ENCODE measurements at regions not wholly inside any gene's neighbourhood (a gene's known extent, or its start where the extent isn't known, plus 50 kb on each side); places are given as distances from the start of the nearest gene placed in this dataset.

DNA sequence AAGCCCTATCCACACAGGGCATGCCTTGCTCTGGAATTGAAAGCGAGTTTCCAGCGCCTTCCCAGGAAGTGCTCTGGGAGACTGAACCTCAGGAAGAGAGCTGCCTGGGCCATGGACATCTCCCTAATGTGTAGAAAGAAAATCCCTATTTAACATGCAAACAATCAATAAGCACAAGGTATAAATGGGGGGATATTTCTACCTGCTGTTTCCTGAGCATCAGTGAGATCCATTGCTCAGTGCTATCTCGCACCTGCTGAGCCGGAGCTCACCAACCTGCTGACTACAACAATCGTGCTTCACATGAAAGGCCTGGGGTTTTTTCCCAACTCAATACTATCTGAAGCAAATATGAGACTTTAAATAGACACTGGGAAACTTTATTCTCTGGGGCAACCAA, 584.0 kb downstream of the GLRX3 start:
- ChIA-PET CTCF (no interaction called here), POLR2A (no interaction called here)

DNA sequence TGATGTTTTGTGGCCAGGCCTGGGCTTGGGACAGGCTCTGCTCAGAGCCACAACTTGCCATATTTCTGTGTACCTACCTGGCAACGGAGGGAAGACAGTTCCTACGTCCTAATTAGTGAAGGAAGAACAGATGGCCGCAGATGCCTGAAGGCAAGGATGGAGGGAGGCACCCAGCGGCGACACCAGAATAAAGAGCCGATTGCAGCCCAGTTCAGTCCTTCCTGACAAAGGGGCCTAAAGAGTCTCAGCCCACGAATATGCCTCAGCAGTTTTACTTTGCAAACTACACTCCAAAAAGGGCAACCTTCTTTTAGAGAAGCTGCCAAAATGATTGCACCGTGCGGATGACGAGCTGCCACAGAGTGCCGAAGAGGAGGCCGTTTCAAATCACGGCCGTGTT, 585.8 kb downstream of the GLRX3 start:
- CTCF ChIA-PET, result no interaction called here
- POLR2A ChIA-PET, result no interaction called here

DNA sequence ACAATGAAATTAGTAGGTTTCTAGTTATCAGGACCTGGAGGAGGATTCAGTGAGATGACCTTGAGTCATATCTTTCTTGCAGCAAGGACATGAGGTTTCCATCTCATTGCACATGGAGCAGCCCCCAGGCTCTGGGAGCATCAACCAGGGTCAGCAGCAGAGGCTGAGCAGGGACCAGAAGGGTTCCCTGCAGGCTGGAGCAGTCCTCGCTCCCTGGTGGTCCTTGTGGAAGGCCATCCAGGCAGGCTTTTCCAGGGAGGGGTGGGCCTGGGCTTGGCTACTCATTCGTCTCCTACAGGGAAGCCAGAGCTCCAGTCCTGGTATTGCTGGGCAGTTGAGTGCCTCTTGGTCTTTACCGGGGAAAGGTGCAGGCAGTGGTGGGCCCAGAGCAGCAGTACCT, 587.5 kb downstream of the GLRX3 start:
- POLR2A ChIA-PET, result no interaction called here

DNA sequence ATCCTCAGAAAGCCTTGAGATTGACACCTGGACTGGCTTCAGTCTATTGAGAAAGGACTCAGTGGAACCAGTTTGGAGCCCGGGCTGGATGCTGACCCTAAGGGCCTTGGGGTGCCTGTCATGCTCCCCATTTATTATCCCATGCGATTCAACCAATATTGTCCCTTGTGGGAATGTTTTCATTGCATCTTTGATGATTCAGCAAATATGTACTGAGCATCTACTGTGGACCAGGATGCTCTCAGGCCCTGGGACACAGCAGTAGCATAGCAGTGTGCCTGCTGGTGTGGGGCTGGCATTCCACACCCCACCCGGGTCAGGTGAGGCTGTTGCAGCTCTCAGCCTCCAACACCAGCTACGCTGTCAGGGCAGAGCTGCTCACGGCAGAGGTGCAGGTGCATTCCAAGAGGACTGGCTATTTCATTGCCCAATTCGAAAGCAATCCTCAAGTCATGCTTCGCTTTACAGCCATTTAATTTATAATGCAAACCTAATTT, 586.0 kb downstream of the TCERG1L start:
- ChIA-PET CTCF (no interaction called here), POLR2A (no interaction called here)

More for the DNA sequence above, 587.5 kb downstream of the GLRX3 start:
- CTCF ChIA-PET, result no interaction called here

- CTCF ChIA-PET, result no interaction called here
- POLR2A ChIA-PET, result no interaction called here
These were observed 584.4 kb downstream of the TCERG1L start for GRCh38 chr10:130726996-130727725.

DNA sequence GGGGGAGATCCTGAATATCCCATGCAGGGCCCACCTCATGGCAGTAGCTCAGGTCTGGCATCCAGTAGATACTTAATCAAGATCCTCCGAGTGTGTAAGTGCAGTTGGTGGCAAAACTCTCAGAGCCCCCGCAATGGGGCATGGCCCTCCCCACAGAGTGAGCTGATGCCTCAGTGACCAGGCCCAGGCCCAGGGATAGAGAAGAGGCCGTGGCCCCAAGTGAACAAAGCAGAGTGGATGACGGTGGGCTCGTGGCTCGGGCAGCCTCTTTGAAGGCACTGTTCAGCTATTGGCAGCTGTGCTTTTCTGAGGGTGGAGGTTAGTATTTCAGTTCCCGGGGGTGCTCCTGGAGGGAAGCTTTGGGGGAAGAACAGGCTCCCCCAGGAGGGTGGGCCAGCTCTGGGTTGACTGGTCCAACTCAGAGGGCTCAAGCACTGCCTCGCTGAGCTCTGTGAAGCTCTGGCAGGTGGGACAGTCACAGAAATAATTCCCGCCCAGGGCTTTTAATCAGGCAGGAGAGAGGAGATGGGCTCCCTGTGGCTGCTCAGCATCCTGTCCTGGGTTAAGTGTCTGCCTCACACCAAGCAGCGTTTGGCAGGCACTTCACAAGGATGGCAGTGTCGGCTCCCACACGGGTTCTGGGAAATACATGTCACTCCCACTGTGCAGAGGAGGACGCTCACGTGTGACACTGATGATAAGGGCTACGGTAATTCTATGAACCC, 583.6 kb downstream of the TCERG1L start:
- POLR2A ChIA-PET, result no interaction called here
- CTCF ChIA-PET, result no interaction called here

DNA sequence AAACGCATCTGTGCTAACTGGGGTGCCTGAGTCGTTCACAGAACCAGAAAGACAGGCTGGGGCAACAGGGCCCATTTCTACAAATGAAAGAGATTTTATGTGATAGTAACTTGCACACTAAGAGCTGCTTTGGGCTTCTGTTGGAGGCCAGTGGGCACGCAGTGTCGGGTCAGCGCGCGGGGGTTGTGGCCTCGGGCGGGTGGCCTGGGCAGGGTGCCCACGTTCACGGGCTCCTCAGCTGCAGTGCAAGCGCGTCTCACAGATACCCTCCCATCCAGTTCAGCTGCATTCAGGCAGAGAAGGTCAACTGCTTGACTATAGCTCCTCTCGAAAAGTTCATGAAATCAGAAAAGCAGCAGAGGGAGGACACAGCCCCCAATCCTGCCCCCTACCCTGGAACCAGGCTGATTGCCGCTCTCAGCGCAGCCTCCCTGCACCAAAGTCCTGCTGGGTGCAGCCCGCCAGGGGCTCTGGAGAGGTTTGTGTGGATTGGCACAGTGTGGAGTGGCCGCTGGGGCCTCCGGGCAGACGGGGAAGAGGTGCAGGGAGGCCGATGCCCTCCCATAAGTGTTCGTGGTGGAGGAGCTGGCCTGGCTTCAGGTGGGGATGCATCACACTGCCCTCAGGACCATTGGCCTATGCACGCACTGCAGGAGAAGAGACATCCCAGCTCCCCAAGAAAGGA, 582.8 kb downstream of the TCERG1L start:
- CTCF ChIA-PET, result no interaction called here

DNA sequence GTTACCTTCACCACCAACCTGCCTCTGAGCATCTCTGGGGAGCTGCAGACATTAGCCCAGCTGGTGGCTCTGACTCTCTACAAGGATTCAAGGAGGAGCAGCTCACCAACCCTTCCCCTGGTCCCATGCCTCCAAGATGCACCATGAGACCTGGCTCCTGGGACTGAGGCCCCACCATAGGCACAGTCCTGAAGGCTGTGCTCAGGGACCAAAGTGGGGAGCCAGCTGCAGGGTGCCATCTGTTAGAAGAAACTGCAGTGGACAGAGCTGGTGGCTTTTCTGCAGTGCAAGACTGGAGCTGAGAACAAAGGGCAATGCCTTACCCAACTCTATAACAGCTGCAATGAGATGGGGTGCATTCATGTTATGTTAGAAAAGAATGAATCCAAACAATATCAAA, 581.6 kb downstream of the TCERG1L start:
- POLR2A ChIA-PET, result no interaction called here
- CTCF ChIA-PET, result no interaction called here

More for the DNA sequence above, 582.8 kb downstream of the TCERG1L start:
- POLR2A ChIA-PET, result no interaction called here

GRCh38 chr10:130737186-130737585, 574.3 kb downstream of the TCERG1L start:
- CTCF ChIA-PET, result no interaction called here

GRCh38 chr10:130737621-130738020, 573.9 kb downstream of the TCERG1L start:
- ChIA-PET POLR2A (no interaction called here), CTCF (no interaction called here)

More at GRCh38 chr10:130737186-130737585, 574.3 kb downstream of the TCERG1L start:
- POLR2A ChIA-PET, result no interaction called here

DNA sequence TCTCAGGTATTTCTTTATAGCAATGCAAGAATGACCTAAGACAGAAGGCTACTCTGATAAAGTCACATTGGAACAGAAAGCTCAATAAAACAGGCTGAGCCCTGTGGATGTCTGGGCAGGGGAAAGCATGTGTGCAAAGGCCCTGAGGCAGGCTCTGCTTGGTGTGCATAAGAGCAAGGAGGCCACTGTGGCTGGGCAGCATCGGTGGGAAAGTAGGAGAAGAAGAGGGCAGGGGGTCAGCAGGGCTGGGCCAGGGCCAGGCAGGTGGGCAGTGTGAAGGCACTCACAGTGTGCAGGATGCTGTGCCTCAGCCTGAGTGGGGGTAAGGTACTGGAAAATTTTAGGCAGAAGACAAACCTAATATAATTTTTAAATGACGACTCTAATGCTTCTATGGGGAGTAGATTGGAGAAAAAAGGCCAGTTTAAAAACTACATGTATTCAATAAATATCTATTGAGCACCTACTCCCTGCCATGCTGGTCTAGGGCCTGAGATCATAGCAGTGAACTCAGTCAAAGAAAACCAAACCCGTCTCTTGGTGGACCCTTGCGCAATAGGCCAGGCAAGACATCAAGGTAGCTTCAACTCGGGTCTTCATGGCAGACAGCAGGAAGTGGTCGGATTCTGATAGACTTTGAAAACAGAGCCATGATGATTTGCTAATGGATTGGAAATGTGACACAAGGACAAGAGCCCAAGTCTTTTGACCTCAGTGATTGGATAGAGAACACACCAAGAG, 572.3 kb downstream of the TCERG1L start:
- POLR2A ChIA-PET, result no interaction called here
- CTCF ChIA-PET, result no interaction called here

DNA sequence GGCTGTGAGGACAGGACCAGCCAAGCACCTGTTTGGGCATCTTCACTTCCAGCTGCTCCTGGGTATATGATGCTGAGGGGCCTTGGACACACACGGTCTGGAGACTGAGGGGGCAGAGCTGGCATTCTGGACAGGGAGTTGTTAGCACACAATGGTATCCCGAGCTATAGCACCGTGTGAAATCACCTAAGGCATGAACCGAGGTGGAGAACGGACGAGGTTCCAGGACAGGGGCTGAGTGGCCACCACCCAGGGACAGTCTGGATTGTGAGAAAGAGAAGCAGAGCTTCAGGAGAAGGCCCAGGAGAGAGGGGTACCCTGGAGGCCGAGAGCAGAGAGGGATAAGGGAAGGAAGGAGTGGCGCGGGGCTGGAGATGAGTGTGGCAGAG, 571.8 kb downstream of the TCERG1L start:
- ChIA-PET POLR2A (no interaction called here), CTCF (no interaction called here)

DNA sequence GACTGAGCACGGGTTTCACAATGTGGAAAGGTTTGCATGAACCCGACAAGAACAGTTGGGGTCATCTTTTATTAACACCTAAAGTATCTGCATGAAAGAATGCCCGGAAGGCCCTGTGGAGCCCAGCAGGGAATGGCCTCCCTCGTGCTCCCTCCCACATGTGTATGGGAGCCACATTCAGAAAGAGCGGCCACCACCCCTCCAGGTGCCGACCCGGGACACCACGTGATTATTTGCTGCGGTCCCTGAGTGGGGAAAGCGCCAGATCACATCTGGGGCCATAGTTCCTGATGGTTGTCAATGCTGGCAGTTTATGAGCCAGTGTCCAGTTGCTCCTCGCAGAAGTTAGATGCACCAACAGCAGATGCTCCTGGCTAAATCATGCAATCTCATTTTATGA, 571.4 kb downstream of the TCERG1L start:
- ChIA-PET POLR2A (no interaction called here), CTCF (no interaction called here)

DNA sequence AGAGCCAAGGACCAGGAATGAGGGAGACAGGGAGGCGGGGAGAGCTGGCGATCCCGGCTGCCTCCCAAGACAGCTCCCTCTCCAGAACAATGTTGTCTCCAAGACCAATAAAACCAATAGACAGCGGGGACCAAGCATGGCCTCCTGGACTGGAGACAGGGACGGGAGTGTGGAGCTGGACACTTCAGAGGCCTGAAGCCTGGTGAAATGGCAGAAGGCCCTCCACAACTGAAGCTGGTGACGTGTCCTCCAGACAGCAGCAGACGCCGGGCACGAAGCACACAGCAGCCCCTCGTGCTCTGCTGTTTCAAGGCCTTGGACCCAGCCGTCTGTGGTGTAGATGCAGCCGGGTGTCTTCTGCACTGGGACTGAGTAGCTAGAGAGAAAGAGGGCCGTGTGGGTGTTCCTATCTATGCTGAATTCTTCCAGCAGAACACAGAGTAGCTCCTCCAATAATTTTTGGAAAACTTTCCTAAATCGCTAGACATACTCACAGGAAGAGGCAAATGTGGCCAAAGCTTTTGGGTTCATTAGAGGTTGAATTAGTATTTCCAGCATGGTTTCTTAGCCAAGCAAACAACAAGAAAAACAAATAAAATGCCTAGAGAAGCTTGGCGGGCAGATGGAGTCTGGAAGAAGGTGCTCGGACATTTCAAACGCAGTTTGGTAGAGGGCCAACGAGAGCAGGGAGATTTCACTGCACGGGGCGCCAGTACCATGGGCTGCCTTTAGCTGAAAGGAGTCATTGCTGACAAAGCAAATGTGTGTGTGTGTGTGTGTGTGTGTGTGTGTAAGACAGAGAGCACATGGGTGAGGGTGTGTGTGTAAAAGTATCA, 570.4 kb downstream of the TCERG1L start:
- ChIA-PET POLR2A (no interaction called here), CTCF (no interaction called here)

GRCh38 chr10:130741901-130742855, 569.3 kb downstream of the TCERG1L start:
- ChIA-PET CTCF (no interaction called here), POLR2A (no interaction called here)

DNA sequence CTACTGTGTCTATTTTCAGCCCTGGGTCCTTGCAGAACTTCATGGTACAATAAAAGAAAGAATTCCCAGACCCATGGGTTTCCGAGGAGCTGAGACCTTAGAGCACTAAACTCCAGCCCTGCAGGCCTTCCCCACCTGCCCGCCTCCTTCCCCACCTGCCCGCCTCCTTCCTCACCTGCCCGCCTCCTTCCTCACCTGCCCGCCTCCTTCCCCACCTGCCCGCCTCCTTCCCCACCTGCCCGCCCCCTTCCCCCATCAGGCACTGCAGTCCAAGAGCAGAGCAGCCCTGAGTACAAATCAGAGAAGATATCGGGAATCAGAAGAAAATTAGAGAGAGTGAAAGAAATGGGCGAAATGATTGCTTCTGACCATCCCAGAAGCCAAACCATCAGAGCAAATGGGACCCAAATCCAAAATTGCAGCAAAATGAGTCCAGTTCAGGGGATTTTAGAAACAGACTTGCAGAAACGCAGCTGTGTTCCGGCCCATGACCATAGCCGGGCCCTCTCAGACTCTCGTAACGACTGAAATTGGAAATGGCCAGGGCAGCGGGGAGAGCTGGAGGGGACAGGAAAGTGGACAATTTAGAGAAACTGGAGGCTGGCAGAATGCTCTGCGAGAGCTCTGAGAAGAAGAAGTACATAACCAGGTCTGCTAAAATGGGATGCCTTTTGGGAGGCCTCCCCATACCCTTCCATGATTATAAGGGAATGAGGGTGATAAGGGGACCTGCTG, 568.4 kb downstream of the TCERG1L start:
- POLR2A ChIA-PET, result no interaction called here
- CTCF ChIA-PET, result no interaction called here

- POLR2A ChIA-PET, result no interaction called here
These were observed 567.7 kb downstream of the TCERG1L start for GRCh38 chr10:130743751-130744271.

GRCh38 chr10:130744631-130745030, 566.9 kb downstream of the TCERG1L start:
- POLR2A ChIA-PET, result no interaction called here
- CTCF ChIA-PET, result no interaction called here

More at GRCh38 chr10:130743751-130744271, 567.7 kb downstream of the TCERG1L start:
- CTCF ChIA-PET, result no interaction called here

Data from activated CD8-positive, alpha-beta memory T cell treated with anti-CD3 and anti-CD28 coated beads for 36 hours (primary cell).